Testis (tissue), 2 donors: ENCODE measurements at regions not wholly inside any gene's neighbourhood (a gene's known extent, or its start where the extent isn't known, plus 50 kb on each side); places are given as distances from the start of the nearest gene placed in this dataset.
"Not testable (repeated sequence)": the region's sequence is repeated elsewhere in the genome, so short reads cannot be mapped to it uniquely, and the experiment has no call there.

Experiments
- DNase-seq: peaks from one replicate; pipeline ENCODE4 v3.0.0-alpha.2; 2019
- H3K27ac ChIP-seq, 2 donors: fragments of 200-600 bp; sonication (generic); one replicate each; pipeline ENCODE4 v1.5.1; 2019
- H3K27me3 ChIP-seq: fragments of 200-600 bp; sonication (generic); one replicate; pipeline ENCODE4 v1.5.1; 2019
- H3K36me3 ChIP-seq: fragments of 200-600 bp; sonication (generic); one replicate; pipeline ENCODE4 v1.5.1; 2017; ENCODE audit warnings: low read depth; ENCODE audit errors: missing control alignments
- H3K4me1 ChIP-seq: fragments of 200-600 bp; sonication (generic); one replicate; pipeline ENCODE4 v1.5.1; 2019
- H3K4me3 ChIP-seq, 2 donors: fragments of 200-600 bp; sonication (generic); one replicate each; pipeline ENCODE4 v1.5.1; 2017 to 2019
- H3K9me3 ChIP-seq: fragments of 200-600 bp; sonication (generic); one replicate; pipeline ENCODE4 v1.5.1; 2017
- CTCF ChIP-seq, 3 experiments: fragments of 450-650 bp in 2 of 3; fragments of 200-600 bp in 1 of 3; sonication (generic) in 1 of 3; IDR thresholded peaks; one replicate each; pipeline ENCODE4 v1.5.1; 2016 to 2019; ENCODE audit warnings: antibody characterized with exemption in 3 of 3, mild to moderate bottlenecking in 2 of 3, moderate library complexity in 1 of 3
- POLR2A ChIP-seq: fragments of 450-650 bp; IDR thresholded peaks from one replicate; pipeline ENCODE4 v1.6.1; 2017; ENCODE audit warnings: antibody characterized with exemption, mild to moderate bottlenecking, moderate library complexity
- WGBS, 2 donors: methylation state at CpG; one replicate each; pipeline ENCODE4 v1.1.5; 2018; 5-methylcytosine and 5-hydroxymethylcytosine counted together
- intact Hi-C: fragments of 100-400 bp; cut with DNase I; formaldehyde crosslinking; loops from one replicate; pipeline ENCODE4 v1.15.1; 2023; ENCODE audit warnings: low total_unique reads

- WGBS, 2 donors: 56 to 72% methylated on average over 4 of the region's 4 CpGs
- no peaks in the 10 kb centered on the region for H3K9me3 ChIP-seq
- H3K27ac ChIP-seq: no peak overlapping the region
- H3K4me1 ChIP-seq: peaks cover 6% of the 10 kb centered on the region
- intact Hi-C loops: no loop called here
- no peak overlapping the region for H3K4me3 ChIP-seq
- H3K36me3 ChIP-seq: no peaks in the 10 kb centered on the region
- DNase-seq: no peak
- TF ChIP-seq POLR2A (no peak), CTCF (IDR thresholded peaks at IDR 0.05) (no peak)
- no peaks in the 10 kb centered on the region for H3K27me3 ChIP-seq
Measured at GRCh38 chr4:151583157-151583914, 174.4 kb downstream of the FHIP1A start.

DNA sequence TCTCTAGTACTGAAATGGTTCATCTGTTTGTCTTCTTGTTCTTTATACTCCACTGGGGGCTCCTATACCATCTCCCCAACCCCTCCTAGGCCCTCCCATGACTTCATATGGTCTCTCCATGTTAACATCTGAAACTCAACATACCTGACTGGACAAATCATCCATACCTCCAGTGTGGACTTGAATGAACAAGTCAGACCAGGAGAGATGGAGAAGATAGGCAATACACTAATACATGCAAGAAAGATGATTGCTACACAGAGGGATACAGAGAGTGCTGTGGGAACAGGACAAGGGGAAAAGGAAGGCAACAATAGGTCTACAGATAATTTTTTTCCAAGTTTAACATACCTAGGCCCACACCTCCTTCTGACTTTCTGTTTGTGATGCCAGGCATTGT lies 175.1 kb downstream of the FHIP1A start:
- no peak for DNase-seq
- TF ChIP-seq POLR2A (no peak), CTCF (IDR thresholded peaks at IDR 0.05) (no peak)
- no peaks in the 10 kb centered on the region for H3K27me3 ChIP-seq
- intact Hi-C loops: no loop called here
- H3K9me3 ChIP-seq: no peaks in the 10 kb centered on the region
- no peak overlapping the region for H3K4me3 ChIP-seq
- H3K27ac ChIP-seq: no peak overlapping the region
- H3K36me3 ChIP-seq: no peaks in the 10 kb centered on the region
- H3K4me1 ChIP-seq: peaks cover 2% of the 10 kb centered on the region

- intact Hi-C loops, H3K4me3 ChIP-seq, DNase-seq, H3K9me3 ChIP-seq, H3K36me3 ChIP-seq, H3K4me1 ChIP-seq, H3K27ac ChIP-seq, H3K27me3 ChIP-seq: not testable (repeated sequence)
- WGBS, 2 donors: 94 to 95% methylated on average over 1 of the region's 1 CpG
Measured at GRCh38 chr4:151595629-151596028, 165.2 kb downstream of the GATB start.

- H3K4me1 ChIP-seq, DNase-seq, intact Hi-C loops, H3K36me3 ChIP-seq, H3K4me3 ChIP-seq, H3K27ac ChIP-seq, H3K9me3 ChIP-seq, H3K27me3 ChIP-seq: not testable (repeated sequence)
- WGBS, 2 donors: 78 to 91% methylated on average over 5 to 8 of the region's 8 CpGs
Measured at GRCh38 chr4:151597691-151598090, 163.1 kb downstream of the GATB start.

DNA sequence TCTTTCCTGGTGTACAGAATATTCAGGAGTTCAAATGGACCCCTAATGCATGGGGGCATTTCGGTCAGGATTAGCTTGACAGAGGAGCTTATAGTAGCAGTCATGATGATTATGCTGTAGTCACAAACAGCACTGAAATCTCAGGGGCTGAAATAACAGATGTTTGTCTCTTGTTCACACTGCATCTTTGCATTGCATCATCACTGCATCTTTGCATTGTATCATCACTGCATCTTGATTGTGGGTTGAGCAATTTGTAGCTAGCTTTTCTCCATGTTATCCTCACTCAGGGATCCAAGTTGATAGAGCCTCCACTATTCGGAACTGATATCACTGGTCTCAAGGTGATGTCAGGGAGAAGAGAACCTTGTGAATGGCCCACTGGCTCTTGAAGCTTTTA lies 160.9 kb downstream of the GATB start:
- intact Hi-C loops: no loop called here
- WGBS, 2 donors: 89 to 91% methylated on average over 2 of the region's 2 CpGs

More for the DNA sequence above, 160.9 kb downstream of the GATB start:
- no peak for TF ChIP-seq POLR2A
- TF ChIP-seq CTCF (IDR thresholded peaks at IDR 0.05): no peak
- no peak for DNase-seq
- no peaks in the 10 kb centered on the region for H3K9me3 ChIP-seq
- no peaks in the 10 kb centered on the region for H3K36me3 ChIP-seq
- H3K4me1 ChIP-seq: no peaks in the 10 kb centered on the region
- no peak overlapping the region for H3K27ac ChIP-seq
- H3K27me3 ChIP-seq: no peaks in the 10 kb centered on the region
- H3K4me3 ChIP-seq: no peak overlapping the region
